ENCODE measurements at regions not wholly inside any gene's neighbourhood (a gene's known extent, or its start where the extent isn't known, plus 50 kb on each side); places are given as distances from the start of the nearest gene placed in this dataset.
"Not testable (repeated sequence)": the region's sequence is repeated elsewhere in the genome, so short reads cannot be mapped to it uniquely, and the experiment has no call there.

GRCh38 chr4:118410138-118410537 is 57.3 kb upstream of the PRSS12 start:
- Mint-ChIP-seq H3K27ac (no peak overlapping the region), H3K9me3 (no peaks in the 10 kb centered on the region), H3K36me3 (ENCODE audit: low read depth) (no peaks in the 10 kb centered on the region), H3K4me1 (no peaks in the 10 kb centered on the region), H3K27me3 (peaks cover 6% of the 10 kb centered on the region), H3K4me3 (no peak overlapping the region)
- no peak for DNase-seq
- CTCF ChIA-PET, result no interaction called here
- POLR2A ChIA-PET, result no interaction called here

- Mint-ChIP-seq H3K4me1 (no peaks in the 10 kb centered on the region), H3K4me3 (no peak overlapping the region), H3K36me3 (ENCODE audit: low read depth) (no peaks in the 10 kb centered on the region), H3K27ac (no peak overlapping the region), H3K27me3 (peaks cover 8% of the 10 kb centered on the region), H3K9me3 (no peaks in the 10 kb centered on the region)
- ChIA-PET POLR2A (no interaction called here), CTCF (no interaction called here)
- DNase-seq, result no peak
These were observed 64.5 kb upstream of the PRSS12 start for GRCh38 chr4:118417325-118417724.

- H3K4me3 Mint-ChIP-seq; DNase-seq; H3K27me3 Mint-ChIP-seq; CTCF ChIA-PET; H3K4me1 Mint-ChIP-seq; H3K27ac Mint-ChIP-seq; H3K9me3 Mint-ChIP-seq; H3K36me3 Mint-ChIP-seq (ENCODE audit: low read depth); POLR2A ChIA-PET: not testable (repeated sequence)
These were observed 65.0 kb upstream of the PRSS12 start for GRCh38 chr4:118417800-118418199.

GRCh38 chr4:118418396-118418795 is 65.6 kb upstream of the PRSS12 start:
- H3K4me1 Mint-ChIP-seq; H3K36me3 Mint-ChIP-seq (ENCODE audit: low read depth); H3K27me3 Mint-ChIP-seq; POLR2A ChIA-PET; H3K4me3 Mint-ChIP-seq; H3K27ac Mint-ChIP-seq; CTCF ChIA-PET; H3K9me3 Mint-ChIP-seq; DNase-seq: not testable (repeated sequence)

GRCh38 chr4:118419626-118420025 is 66.8 kb upstream of the PRSS12 start:
- H3K9me3 Mint-ChIP-seq; H3K4me3 Mint-ChIP-seq; H3K27me3 Mint-ChIP-seq; DNase-seq; H3K4me1 Mint-ChIP-seq; H3K36me3 Mint-ChIP-seq (ENCODE audit: low read depth); H3K27ac Mint-ChIP-seq; CTCF ChIA-PET; POLR2A ChIA-PET: not testable (repeated sequence)

- POLR2A ChIA-PET; H3K4me1 Mint-ChIP-seq; H3K36me3 Mint-ChIP-seq (ENCODE audit: low read depth); H3K9me3 Mint-ChIP-seq; H3K4me3 Mint-ChIP-seq; H3K27me3 Mint-ChIP-seq: not testable (repeated sequence)
- peak; percentile 59 for DNase-seq
- CTCF ChIA-PET, result interaction anchor here (0.7 kb wide), 1 partner anchor 8 kb away, joined by 3 read pairs; no protein-coding TSS in a partner anchor
- H3K27ac Mint-ChIP-seq, result peak overlapping the region; percentile 46
These were observed 71.3 kb upstream of the PRSS12 start for GRCh38 chr4:118424062-118424461.

GRCh38 chr4:118428881-118429280 is 76.1 kb upstream of the PRSS12 start:
- H3K4me1 Mint-ChIP-seq; H3K27ac Mint-ChIP-seq; H3K4me3 Mint-ChIP-seq; POLR2A ChIA-PET; H3K9me3 Mint-ChIP-seq; DNase-seq; H3K27me3 Mint-ChIP-seq; H3K36me3 Mint-ChIP-seq (ENCODE audit: low read depth); CTCF ChIA-PET: not testable (repeated sequence)

GRCh38 chr4:118432359-118432758 is 79.6 kb upstream of the PRSS12 start:
- H3K9me3 Mint-ChIP-seq; H3K4me1 Mint-ChIP-seq; H3K27ac Mint-ChIP-seq; H3K4me3 Mint-ChIP-seq; POLR2A ChIA-PET; DNase-seq; H3K36me3 Mint-ChIP-seq (ENCODE audit: low read depth); CTCF ChIA-PET; H3K27me3 Mint-ChIP-seq: not testable (repeated sequence)

GRCh38 chr4:118433612-118434375 is 81.0 kb upstream of the PRSS12 start:
- H3K4me3 Mint-ChIP-seq; CTCF ChIA-PET; H3K9me3 Mint-ChIP-seq; H3K27me3 Mint-ChIP-seq; H3K27ac Mint-ChIP-seq; POLR2A ChIA-PET; H3K36me3 Mint-ChIP-seq (ENCODE audit: low read depth); DNase-seq; H3K4me1 Mint-ChIP-seq: not testable (repeated sequence)

- H3K4me3 Mint-ChIP-seq; CTCF ChIA-PET; H3K4me1 Mint-ChIP-seq; H3K27me3 Mint-ChIP-seq; POLR2A ChIA-PET; H3K27ac Mint-ChIP-seq; H3K9me3 Mint-ChIP-seq; H3K36me3 Mint-ChIP-seq (ENCODE audit: low read depth); DNase-seq: not testable (repeated sequence)
These were observed 82.6 kb upstream of the PRSS12 start for GRCh38 chr4:118435415-118435814.

GRCh38 chr4:118442115-118442837 is 89.5 kb upstream of the PRSS12 start:
- H3K27me3 Mint-ChIP-seq; H3K4me3 Mint-ChIP-seq; DNase-seq; H3K36me3 Mint-ChIP-seq (ENCODE audit: low read depth); H3K4me1 Mint-ChIP-seq; H3K9me3 Mint-ChIP-seq; H3K27ac Mint-ChIP-seq; POLR2A ChIA-PET: not testable (repeated sequence)
- CTCF ChIA-PET, result interaction anchor here (0.6 kb wide), 1 partner anchor 359 kb away, joined by 3 read pairs; no protein-coding TSS in a partner anchor

- H3K4me1 Mint-ChIP-seq; POLR2A ChIA-PET; H3K27me3 Mint-ChIP-seq; H3K36me3 Mint-ChIP-seq (ENCODE audit: low read depth); DNase-seq; H3K4me3 Mint-ChIP-seq; H3K9me3 Mint-ChIP-seq; CTCF ChIA-PET; H3K27ac Mint-ChIP-seq: not testable (repeated sequence)
These were observed 94.6 kb upstream of the PRSS12 start for GRCh38 chr4:118447397-118447796.

- POLR2A ChIA-PET; H3K27ac Mint-ChIP-seq; DNase-seq; H3K36me3 Mint-ChIP-seq (ENCODE audit: low read depth); H3K27me3 Mint-ChIP-seq; H3K4me3 Mint-ChIP-seq; CTCF ChIA-PET; H3K4me1 Mint-ChIP-seq; H3K9me3 Mint-ChIP-seq: not testable (repeated sequence)
These were observed 102.1 kb upstream of the PRSS12 start for GRCh38 chr4:118454857-118455256.

- H3K4me1 Mint-ChIP-seq; H3K9me3 Mint-ChIP-seq; CTCF ChIA-PET; DNase-seq; H3K27ac Mint-ChIP-seq; H3K36me3 Mint-ChIP-seq (ENCODE audit: low read depth); H3K27me3 Mint-ChIP-seq; H3K4me3 Mint-ChIP-seq; POLR2A ChIA-PET: not testable (repeated sequence)
These were observed 108.6 kb upstream of the PRSS12 start for GRCh38 chr4:118461435-118461834.
